GM12878 (cell line): ENCODE measurements at regions not wholly inside any gene's neighbourhood (a gene's known extent, or its start where the extent isn't known, plus 50 kb on each side); places are given as distances from the start of the nearest gene placed in this dataset.

ENCODE experiments used
- ATAC-seq: fragments of 200-7000 bp; cut with Tn5 transposase; 3 replicates; pipeline ENCODE4 v1.9.1; 2020; ENCODE audit warnings: mild to moderate bottlenecking, moderate library complexity
- BruUV-seq: library from RNA; stranded (reverse); fragments of 400-500 nt; replicated peaks from 2 replicates; lab custom pipeline; 2021; lab: Mats Ljungman, UMichigan
- CTCF ChIA-PET: fragments of 300-600 bp; sonication (Branson Sonifier 250); formaldehyde crosslinking; extraction: SDS; loops from one replicate; lab custom pipeline; 2021; ENCODE audit warnings: inconsistent platforms; lab: Yijun Ruan, JAX
- POLR2A ChIA-PET: fragments of 350-600 bp; formaldehyde crosslinking; extraction: SDS; loops from one replicate; lab custom pipeline; 2021; ENCODE audit warnings: inconsistent platforms; lab: Charles Lee
- RAD21 ChIA-PET: fragments of 300-600 bp; sonication (Branson Sonifier 250); formaldehyde crosslinking; loops from one replicate; lab custom pipeline; 2023; ENCODE audit warnings: antibody characterized with exemption; ENCODE audit not compliant: unreplicated experiment; lab: Charles Lee
- SMC1A ChIA-PET: fragments of 300-600 bp; sonication (Branson Sonifier 250); formaldehyde crosslinking; loops from one replicate; lab custom pipeline; 2023; ENCODE audit not compliant: unreplicated experiment, uncharacterized antibody; lab: Charles Lee
- DNase-seq: peaks from one replicate; pipeline ENCODE4 v3.0.0-alpha.2; 2011; ENCODE audit warnings: low read depth, low spot score
- FAIRE-seq: peaks from 3 replicates; lab custom pipeline; 2011; peaks lifted over from hg19 to GRCh38; lab: Jason Lieb, UNC
- H2AFZ ChIP-seq: 2 replicates; pipeline ENCODE4 v1.6.0; 2011; ENCODE audit warnings: low read depth, low read length, control low read depth; ENCODE audit not compliant: control insufficient read depth
- H3K27ac ChIP-seq: 2 replicates; pipeline ENCODE4 v1.5.1; 2011; ENCODE audit warnings: control low read depth; ENCODE audit not compliant: control insufficient read depth, insufficient read depth
- H3K27me3 ChIP-seq, 2 experiments: replicated peaks in 1 of 2; 2 replicates each; pipeline versions ENCODE4 v1.6.0 to v1.6.1; 2011; ENCODE audit warnings: low read length in 1 of 2; ENCODE audit not compliant: control insufficient read depth in 2 of 2, insufficient read depth in 2 of 2
- H3K36me3 ChIP-seq, 2 experiments: 2 replicates each; pipeline ENCODE4 v1.5.1; 2011; ENCODE audit warnings: low read length in 1 of 2; ENCODE audit not compliant: control insufficient read depth in 2 of 2, insufficient read depth in 2 of 2
- H3K4me1 ChIP-seq: 2 replicates; pipeline ENCODE4 v1.6.1; 2011; ENCODE audit warnings: mild to moderate bottlenecking, low read length, moderate library complexity, mixed read lengths; ENCODE audit not compliant: control insufficient read depth, insufficient read depth
- H3K4me2 ChIP-seq: 2 replicates; pipeline ENCODE4 v1.6.0; 2011; ENCODE audit warnings: control low read depth; ENCODE audit not compliant: control insufficient read depth, insufficient read depth
- H3K4me3 ChIP-seq: fragments of 200-600 bp; sonication (generic); 2 replicates; pipeline ENCODE4 v1.5.1; 2016
- H3K79me2 ChIP-seq: 2 replicates; pipeline ENCODE4 v1.6.0; 2011; ENCODE audit warnings: low read length; ENCODE audit not compliant: control insufficient read depth, insufficient read depth
- H3K9ac ChIP-seq: 2 replicates; pipeline ENCODE4 v1.8.0; 2011; ENCODE audit warnings: low read length, control low read depth, mixed read lengths; ENCODE audit not compliant: control insufficient read depth, insufficient read depth
- H3K9me3 ChIP-seq: replicated peaks from 3 replicates; pipeline ENCODE4 v1.5.1; 2011; ENCODE audit warnings: mild to moderate bottlenecking, low read length; ENCODE audit not compliant: control insufficient read depth, insufficient read depth
- H4K20me1 ChIP-seq: 2 replicates; pipeline ENCODE4 v1.6.0; 2011; ENCODE audit not compliant: control insufficient read depth, insufficient read depth
- ATF7 ChIP-seq: fragments of 450-650 bp; IDR thresholded peaks from 2 replicates; pipeline ENCODE4 v1.6.1; 2016; ENCODE audit warnings: low read depth, mild to moderate bottlenecking
- BHLHE40 ChIP-seq, 2 experiments: fragments of 450-650 bp in 1 of 2; IDR thresholded peaks; 2 replicates each; pipeline ENCODE4 v1.6.1; 2011 to 2017; ENCODE audit warnings: low read depth in 2 of 2, borderline replicate concordance in 1 of 2, improper control_type of control experiment in 1 of 2, low read length in 1 of 2, mild to moderate bottlenecking in 1 of 2
- CEBPB ChIP-seq, 2 experiments: fragments of 150-350 bp in 1 of 2; IDR thresholded peaks; 2 replicates each; pipeline ENCODE4 v1.6.1; 2012 to 2014; ENCODE audit warnings: low read depth in 2 of 2, low read length in 2 of 2, borderline replicate concordance in 1 of 2, inconsistent platforms in 1 of 2
- E2F4 ChIP-seq: IDR thresholded peaks from 2 replicates; pipeline ENCODE4 v1.6.1; 2012; ENCODE audit warnings: low read depth, low read length, improper control_type of control experiment
- FOS ChIP-seq: IDR thresholded peaks from 3 replicates; pipeline ENCODE4 v1.6.1; 2011; ENCODE audit warnings: borderline replicate concordance; ENCODE audit not compliant: insufficient read length; ENCODE audit errors: extremely low read depth
- IKZF1 ChIP-seq: fragments of 450-650 bp; conservative IDR thresholded peaks from 2 replicates; pipeline ENCODE4 v1.6.1; 2017; ENCODE audit warnings: antibody characterized with exemption, mild to moderate bottlenecking
- IRF4 ChIP-seq: IDR thresholded peaks from 2 replicates; pipeline ENCODE4 v1.6.1; 2011; ENCODE audit warnings: low read depth, low read length
- KLF5 ChIP-seq: fragments of 450-650 bp; IDR thresholded peaks from 2 replicates; pipeline ENCODE4 v1.6.1; 2014; ENCODE audit warnings: mild to moderate bottlenecking; ENCODE audit not compliant: partially characterized antibody
- NR2F1 ChIP-seq: fragments of 450-650 bp; conservative IDR thresholded peaks from 2 replicates; pipeline ENCODE4 v1.6.1; 2017; ENCODE audit warnings: mild to moderate bottlenecking
- POLR2AphosphoS5 ChIP-seq: IDR thresholded peaks from 2 replicates; pipeline ENCODE4 v1.6.1; 2011; ENCODE audit warnings: mild to moderate bottlenecking, low read length, inconsistent platforms
- SMAD1 ChIP-seq: fragments of 450-650 bp; IDR thresholded peaks from 2 replicates; pipeline ENCODE4 v1.6.1; 2018; ENCODE audit warnings: mild to moderate bottlenecking, low read depth; ENCODE audit not compliant: partially characterized antibody
- SREBF2 ChIP-seq: IDR thresholded peaks from 2 replicates; pipeline ENCODE4 v1.6.1; 2012; ENCODE audit warnings: mild to moderate bottlenecking, low read length
- USF2 ChIP-seq: IDR thresholded peaks from 2 replicates; pipeline ENCODE4 v1.6.1; 2011; ENCODE audit warnings: low read depth, low read length, improper control_type of control experiment, borderline replicate concordance
- WGBS: methylation state at CpG from one replicate; pipeline ENCODE4 v1.1.6; 2016; ENCODE audit warnings: low lambda C conversion rate; ENCODE audit not compliant: insufficient replicate concordance, insufficient coverage; ENCODE audit errors: missing lambda C conversion rate; 5-methylcytosine and 5-hydroxymethylcytosine counted together
- in situ Hi-C: fragments of 300-500 bp; cut with MboI; formaldehyde crosslinking; loops from 9 replicates; pipeline ENCODE4 v1.14.3; 2018; ENCODE audit warnings: mixed read lengths
- intact Hi-C: fragments of 100-400 bp; cut with micrococcal nuclease; formaldehyde crosslinking; loops from one replicate; pipeline ENCODE4 v1.14.2; 2022; ENCODE audit not compliant: unreplicated experiment

GRCh38 chr4:3676196-3676595, 90.0 kb upstream of the ADRA2C start:
- no peak for FAIRE-seq
- Histone ChIP-seq H2AFZ (no peak overlapping the region), H3K27ac (no peak overlapping the region), H4K20me1 (no peaks in the 10 kb centered on the region), H3K9ac (no peak overlapping the region), H3K79me2 (no peaks in the 10 kb centered on the region), H3K9me3 (peaks cover 2% of the 10 kb centered on the region; the same call in 1 of the 3 replicates), H3K4me1 (no peaks in the 10 kb centered on the region), H3K36me3 (no peaks in the 10 kb centered on the region), H3K4me3 (no peak overlapping the region), H3K27me3 (no peaks in the 10 kb centered on the region), H3K4me2 (no peak overlapping the region)
- intact Hi-C loops = no loop called here
- RAD21 ChIA-PET = no interaction called here
- TF ChIP-seq SREBF2 (no peak), E2F4 (no peak), ATF7 (no peak), SMAD1 (no peak), IKZF1 (no peak), FOS (no peak), IRF4 (no peak), USF2 (no peak), BHLHE40 (IDR thresholded peaks at IDR 0.05; ENCODE audit: borderline replicate concordance in 1 of 2, low read depth in 2 of 2, low read length in 1 of 2) (no peak), POLR2AphosphoS5 (no peak), KLF5 (no peak), CEBPB (IDR thresholded peaks at IDR 0.05; ENCODE audit: borderline replicate concordance in 1 of 2, low read depth in 2 of 2, low read length in 2 of 2) (no peak), NR2F1 (no peak)
- ATAC-seq = no peak
- 11% methylated on average over 7 of the region's 7 CpGs for WGBS
- SMC1A ChIA-PET = no interaction called here
- no peak for DNase-seq
- CTCF ChIA-PET = no interaction called here
- in situ Hi-C loops = no loop called here
- BruUV-seq = no TSS peak
- POLR2A ChIA-PET = no interaction called here
